WERI-Rb-1 (cell line): ENCODE measurements at regions not wholly inside any gene's neighbourhood (a gene's known extent, or its start where the extent isn't known, plus 50 kb on each side); places are given as distances from the start of the nearest gene placed in this dataset.

Experiments
- DNase-seq: peaks from one replicate; pipeline ENCODE4 v3.0.0-alpha.2; 2020
- H3K27ac ChIP-seq: fragments of 250-450 bp; sonication (Bioruptor Pico); 2 replicates; pipeline ENCODE4 v1.5.1; 2020; ENCODE audit warnings: mild to moderate bottlenecking, moderate library complexity
- H3K27me3 ChIP-seq: fragments of 250-450 bp; sonication (Bioruptor Pico); 2 replicates; pipeline ENCODE4 v1.5.1; 2021; ENCODE audit warnings: mild to moderate bottlenecking, low read depth, moderate library complexity; ENCODE audit not compliant: insufficient read depth, severe bottlenecking
- H3K36me3 ChIP-seq: fragments of 250-450 bp; sonication (Bioruptor Pico); 2 replicates; pipeline ENCODE4 v1.5.1; 2020; ENCODE audit warnings: mild to moderate bottlenecking, moderate library complexity
- H3K4me3 ChIP-seq: 2 replicates; pipeline ENCODE4 v1.5.1; 2011; ENCODE audit warnings: low read depth, mild to moderate bottlenecking, control low read depth, low read length
- H3K9me3 ChIP-seq: fragments of 250-450 bp; sonication (Bioruptor Pico); 2 replicates; pipeline ENCODE4 v1.5.1; 2021; ENCODE audit warnings: mild to moderate bottlenecking, moderate library complexity; ENCODE audit not compliant: severe bottlenecking
- CTCF ChIP-seq: IDR thresholded peaks from 2 replicates; pipeline ENCODE4 v1.5.1; 2011; ENCODE audit warnings: low read depth, mild to moderate bottlenecking, control low read depth, inconsistent platforms, low read length

GRCh38 chr18:26757263-26758019 lies 108.1 kb downstream of the AQP4 start:
- DNase-seq, result no peak
- no peak overlapping the region for H3K4me3 ChIP-seq
- H3K36me3 ChIP-seq, result no peaks in the 10 kb centered on the region
- no peak for TF ChIP-seq CTCF
- H3K27me3 ChIP-seq, result no peaks in the 10 kb centered on the region
- H3K27ac ChIP-seq, result no peak overlapping the region
- H3K9me3 ChIP-seq, result no peaks in the 10 kb centered on the region

- H3K36me3 ChIP-seq, result no peaks in the 10 kb centered on the region
- H3K4me3 ChIP-seq, result no peak overlapping the region
- H3K9me3 ChIP-seq, result no peaks in the 10 kb centered on the region
- DNase-seq, result no peak
- H3K27ac ChIP-seq, result no peak overlapping the region
- no peak for TF ChIP-seq CTCF
- H3K27me3 ChIP-seq, result no peaks in the 10 kb centered on the region
These were observed 109.0 kb downstream of the AQP4 start for GRCh38 chr18:26756556-26756955.

- Histone ChIP-seq H3K36me3 (no peaks in the 10 kb centered on the region), H3K4me3 (no peak overlapping the region), H3K27me3 (no peaks in the 10 kb centered on the region), H3K9me3 (no peaks in the 10 kb centered on the region), H3K27ac (no peak overlapping the region)
- no peak for TF ChIP-seq CTCF
- no peak for DNase-seq
These were observed 118.6 kb downstream of the AQP4 start for GRCh38 chr18:26746826-26747475.

GRCh38 chr18:26746398-26746797 lies 119.1 kb downstream of the AQP4 start:
- H3K9me3 ChIP-seq, result no peaks in the 10 kb centered on the region
- no peak overlapping the region for H3K27ac ChIP-seq
- no peak for DNase-seq
- H3K27me3 ChIP-seq, result no peaks in the 10 kb centered on the region
- TF ChIP-seq CTCF, result no peak
- H3K4me3 ChIP-seq, result no peak overlapping the region
- H3K36me3 ChIP-seq, result no peaks in the 10 kb centered on the region

GRCh38 chr18:26745288-26746181 lies 120.0 kb downstream of the AQP4 start:
- no peak for DNase-seq
- TF ChIP-seq CTCF, result no peak
- Histone ChIP-seq H3K27me3 (no peaks in the 10 kb centered on the region), H3K4me3 (no peak overlapping the region), H3K27ac (no peak overlapping the region), H3K9me3 (no peaks in the 10 kb centered on the region), H3K36me3 (no peaks in the 10 kb centered on the region)
